H1 (cell line): ENCODE measurements at regions not wholly inside any gene's neighbourhood (a gene's known extent, or its start where the extent isn't known, plus 50 kb on each side); places are given as distances from the start of the nearest gene placed in this dataset.

Experiments used
- CTCF ChIA-PET: fragments of 300-600 bp; sonication (Branson Sonifier 250); formaldehyde crosslinking; loops from one replicate; lab custom pipeline; 2021; ENCODE audit not compliant: partially characterized antibody; lab: Charles Lee
- POLR2A ChIA-PET: fragments of 300-600 bp; sonication (Branson Sonifier 250); formaldehyde crosslinking; loops from one replicate; lab custom pipeline; 2021; ENCODE audit warnings: inconsistent platforms; ENCODE audit not compliant: partially characterized antibody; lab: Charles Lee
- DNase-seq, 2 experiments: peaks; one replicate each; pipeline versions ENCODE4 v3.0.0 to v3.0.0-alpha.2; 2010 to 2022; ENCODE audit warnings: low spot score in 2 of 2, low read depth in 1 of 2, mixed read lengths in 1 of 2
- FAIRE-seq: peaks from 2 replicates; lab custom pipeline; 2011; peaks lifted over from hg19 to GRCh38; lab: Jason Lieb, UNC
- H2AFZ ChIP-seq: 2 replicates; pipeline ENCODE4 v1.8.1; 2012; ENCODE audit warnings: low read length, inconsistent platforms
- H2AK5ac ChIP-seq: 2 replicates; pipeline ENCODE4 v1.6.1; 2013; ENCODE audit warnings: low read depth, low read length
- H2BK120ac ChIP-seq: replicated peaks from 2 replicates; pipeline ENCODE3; 2013; ENCODE audit warnings: low read depth, low read length, inconsistent platforms
- H2BK12ac ChIP-seq: 2 replicates; pipeline ENCODE4 v1.6.1; 2013; ENCODE audit warnings: low read depth, low read length
- H2BK15ac ChIP-seq: 2 replicates; pipeline ENCODE4 v1.6.1; 2013; ENCODE audit warnings: low read length
- H2BK20ac ChIP-seq: 2 replicates; pipeline ENCODE4 v1.6.1; 2013; ENCODE audit warnings: low read length
- H2BK5ac ChIP-seq: 2 replicates; pipeline ENCODE4 v1.6.1; 2013; ENCODE audit warnings: low read depth, low read length
- H3K14ac ChIP-seq: 2 replicates; pipeline ENCODE4 v1.6.1; 2013; ENCODE audit warnings: inconsistent platforms; ENCODE audit not compliant: insufficient read length
- H3K18ac ChIP-seq: 2 replicates; pipeline ENCODE4 v1.6.1; 2013; ENCODE audit warnings: low read length; ENCODE audit errors: extremely low read depth
- H3K23ac ChIP-seq: 2 replicates; pipeline ENCODE4 v1.6.1; 2013; ENCODE audit warnings: inconsistent platforms; ENCODE audit not compliant: insufficient read length
- H3K23me2 ChIP-seq: 2 replicates; pipeline ENCODE4 v1.6.1; 2013; ENCODE audit warnings: low read depth, low read length
- H3K27ac ChIP-seq: 2 replicates; pipeline ENCODE4 v1.6.1; 2011; ENCODE audit warnings: low read depth, low read length, inconsistent platforms
- H3K27me3 ChIP-seq, 4 experiments: replicated peaks in 1 of 4; 1 replicate in 1 of 4; 2 replicates in 3 of 4; pipeline versions ENCODE4 v1.6.1 to v1.8.1; 2011 to 2013; ENCODE audit warnings: low read length in 3 of 4, mild to moderate bottlenecking in 3 of 4, inconsistent platforms in 2 of 4, mixed read lengths in 2 of 4, moderate library complexity in 1 of 4; ENCODE audit not compliant: control insufficient read depth in 3 of 4, insufficient read depth in 3 of 4; ENCODE audit errors: extremely low read depth in 1 of 4
- H3K36me3 ChIP-seq, 4 experiments: 2 replicates each; pipeline versions ENCODE4 v1.6.1 to v1.8.1; 2011 to 2013; ENCODE audit warnings: mild to moderate bottlenecking in 4 of 4, low read length in 3 of 4, moderate library complexity in 2 of 4, control low read depth in 1 of 4, inconsistent platforms in 1 of 4; ENCODE audit not compliant: insufficient read depth in 4 of 4, control insufficient read depth in 2 of 4
- H3K4ac ChIP-seq: replicated peaks from 2 replicates; pipeline ENCODE3; 2013; ENCODE audit warnings: low read length, low read depth, mixed read lengths, inconsistent platforms; ENCODE audit not compliant: insufficient read length
- H3K4me1 ChIP-seq, 4 experiments: replicated peaks in 1 of 4; 1 replicate in 1 of 4; 2 replicates in 3 of 4; pipeline versions ENCODE4 v1.6.1 to v1.8.1; 2011 to 2013; ENCODE audit warnings: low read length in 3 of 4, inconsistent platforms in 2 of 4, mixed read lengths in 1 of 4; ENCODE audit not compliant: insufficient read depth in 4 of 4, control insufficient read depth in 3 of 4
- H3K4me2 ChIP-seq, 2 experiments: 2 replicates each; pipeline versions ENCODE4 v1.6.1 to v1.8.1; 2011 to 2013; ENCODE audit warnings: low read depth in 2 of 2, low read length in 2 of 2, control low read depth in 1 of 2, inconsistent platforms in 1 of 2, mild to moderate bottlenecking in 1 of 2; ENCODE audit not compliant: insufficient read depth in 1 of 2
- H3K4me3 ChIP-seq, 4 experiments: fragments of 200-600, 300-600 bp in 1 of 4; sonication (generic), shearing (Covaris generic), sonication (Bioruptor Twin) in 1 of 4; 2 replicates each; pipeline versions ENCODE4 v1.5.1 to v1.8.1; 2011 to 2016; ENCODE audit warnings: low read length in 4 of 4, low read depth in 3 of 4, control low read depth in 2 of 4, inconsistent platforms in 2 of 4, mild to moderate bottlenecking in 2 of 4, mixed read lengths in 1 of 4, moderate library complexity in 1 of 4; ENCODE audit not compliant: insufficient read depth in 2 of 4; ENCODE audit errors: extremely low read depth in 1 of 4
- H3K56ac ChIP-seq: replicated peaks from 2 replicates; pipeline ENCODE3; 2013; ENCODE audit warnings: low read depth, mild to moderate bottlenecking, mixed read lengths, low read length, inconsistent platforms; ENCODE audit not compliant: insufficient read length
- H3K79me1 ChIP-seq: 2 replicates; pipeline ENCODE4 v1.6.1; 2013; ENCODE audit warnings: low read depth, low read length, control low read depth
- H3K79me2 ChIP-seq, 2 experiments: 2 replicates each; pipeline versions ENCODE4 v1.6.1 to v1.8.1; 2012 to 2013; ENCODE audit warnings: low read length in 2 of 2, mild to moderate bottlenecking in 2 of 2, inconsistent platforms in 1 of 2; ENCODE audit not compliant: insufficient read depth in 2 of 2, control insufficient read depth in 1 of 2
- H3K9ac ChIP-seq, 4 experiments: replicated peaks in 1 of 4; 1 replicate in 1 of 4; 2 replicates in 3 of 4; pipeline versions ENCODE4 v1.6.1 to v1.8.1; 2011 to 2013; ENCODE audit warnings: low read depth in 3 of 4, low read length in 3 of 4, control low read depth in 2 of 4, mild to moderate bottlenecking in 2 of 4, moderate library complexity in 2 of 4, inconsistent platforms in 1 of 4; ENCODE audit errors: extremely low read depth in 1 of 4
- H3K9me3 ChIP-seq, 2 experiments: 2 replicates each; pipeline versions ENCODE4 v1.6.1 to v1.8.1; 2012 to 2013; ENCODE audit warnings: mild to moderate bottlenecking in 2 of 2, moderate library complexity in 2 of 2, control low read depth in 1 of 2, inconsistent platforms in 1 of 2, low read depth in 1 of 2, low read length in 1 of 2, mixed read lengths in 1 of 2; ENCODE audit not compliant: insufficient read depth in 2 of 2
- H4K20me1 ChIP-seq, 2 experiments: replicated peaks in 1 of 2; 2 replicates each; pipeline versions ENCODE3 to v1.8.1; 2011 to 2013; ENCODE audit warnings: inconsistent platforms in 2 of 2, low read length in 2 of 2, mild to moderate bottlenecking in 1 of 2; ENCODE audit not compliant: insufficient read depth in 2 of 2, control insufficient read depth in 1 of 2
- H4K5ac ChIP-seq: 2 replicates; pipeline ENCODE4 v1.6.1; 2013; ENCODE audit warnings: low read length, low read depth, mixed read lengths, inconsistent platforms; ENCODE audit not compliant: insufficient read length
- H4K8ac ChIP-seq: 2 replicates; pipeline ENCODE4 v1.8.0; 2013; ENCODE audit warnings: mild to moderate bottlenecking, moderate library complexity, low read length, inconsistent platforms; ENCODE audit not compliant: insufficient read depth; ENCODE audit errors: extremely low read depth
- H4K91ac ChIP-seq: replicated peaks from 2 replicates; pipeline ENCODE3; 2013; ENCODE audit warnings: low read length, mixed read lengths, inconsistent platforms; ENCODE audit not compliant: insufficient read length
- FOSL1 ChIP-seq: IDR thresholded peaks from 2 replicates; pipeline ENCODE4 v1.6.1; 2011; ENCODE audit warnings: mild to moderate bottlenecking, low read depth, low read length, moderate library complexity; ENCODE audit not compliant: insufficient read depth
- TBP ChIP-seq: IDR thresholded peaks from 2 replicates; pipeline ENCODE4 v1.6.1; 2011; ENCODE audit warnings: low read depth, low read length, improper control_type of control experiment
- WGBS, 2 experiments: shearing (Covaris generic) in 1 of 2; methylation state at CpG; one replicate each; pipeline versions ENCODE4 v1.1.6 to v1.1.7; 2013 to 2015; ENCODE audit warnings: low lambda C conversion rate in 2 of 2, mixed read lengths in 2 of 2, inconsistent platforms in 1 of 2, low coverage in 1 of 2, missing lambda C conversion rate in 1 of 2; ENCODE audit not compliant: insufficient replicate concordance in 2 of 2, insufficient coverage in 1 of 2, insufficient read length in 1 of 2; ENCODE audit errors: extremely low coverage in 1 of 2, missing lambda C conversion rate in 1 of 2; 5-methylcytosine and 5-hydroxymethylcytosine counted together

DNA sequence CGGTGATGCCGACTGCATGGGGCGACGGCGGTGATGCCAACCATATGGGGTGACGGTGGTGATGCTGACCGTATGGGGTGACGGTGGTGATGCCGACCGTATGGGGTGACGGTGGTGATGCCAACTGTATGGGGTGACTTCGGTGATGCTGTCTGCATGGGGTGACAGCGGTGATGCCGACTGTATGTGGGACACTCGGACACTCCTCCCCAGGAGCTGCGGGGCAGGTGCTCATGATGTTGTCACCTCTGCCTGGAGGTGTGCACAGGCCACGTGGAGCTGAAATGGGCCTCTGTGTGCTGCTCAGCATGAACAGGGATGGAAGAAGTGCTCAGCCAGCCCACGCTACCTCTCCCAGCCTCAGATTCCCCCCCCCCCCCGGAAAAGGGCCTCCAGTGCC lies 171.8 kb downstream of the OLFM1 start:
- no peak overlapping the region for H3K4ac ChIP-seq
- no peak overlapping the region for H2BK20ac ChIP-seq
- 92% methylated on average over 14 of the region's 19 CpGs; no CpG with 5 or more reads in 1 of the 2 experiments for WGBS, 2 experiments
- DNase-seq (no peak), FAIRE-seq (no peak)
- TF ChIP-seq TBP: no peak
- no peak for TF ChIP-seq FOSL1
- no peak overlapping the region for H3K23ac ChIP-seq
- H2BK5ac ChIP-seq: no peak overlapping the region
- H4K91ac ChIP-seq: no peak overlapping the region
- no peak overlapping the region for H3K27ac ChIP-seq
- H3K23me2 ChIP-seq: peaks cover 8% of the 10 kb centered on the region; the same call in 1 of the 2 replicates
- H3K18ac ChIP-seq: no peak overlapping the region
- no peaks in the 10 kb centered on the region for H3K36me3 ChIP-seq
- H3K4me2 ChIP-seq: no peak overlapping the region
- no peak overlapping the region for H4K5ac ChIP-seq
- H2BK120ac ChIP-seq: no peak overlapping the region
- 0 out of 2 replicates have a peak overlapping the region, but pooled peaks have one; percentile 4 for H4K8ac ChIP-seq
- no peak overlapping the region for H3K4me3 ChIP-seq
- 0 out of 2 replicates have a peak overlapping the region, but pooled peaks have one; percentile 27 for H2BK12ac ChIP-seq
- ChIA-PET POLR2A (no interaction called here), CTCF (interaction anchor here (0.7 to 1.7 kb wide), 6 partner anchors 8 to 1233 kb away, joined by 3 to 6 read pairs (median 3); no protein-coding TSS in a partner anchor)
- no peak overlapping the region for H2AFZ ChIP-seq
- H4K20me1 ChIP-seq: peaks cover 0 to 3% of the 10 kb centered on the region in 2 experiments
- peaks cover 0 to 3% (median 0%) of the 10 kb centered on the region in 4 experiments; a peak in 3 of 7 replicates for H3K27me3 ChIP-seq
- H2BK15ac ChIP-seq: 0 out of 2 replicates have a peak overlapping the region, but pooled peaks have one; percentile 31
- H3K4me1 ChIP-seq: peaks cover 4 to 19% (median 14%) of the 10 kb centered on the region in 4 experiments
- H2AK5ac ChIP-seq: 0 out of 2 replicates have a peak overlapping the region, but pooled peaks have one; percentile 24
- no peaks in the 10 kb centered on the region for H3K9me3 ChIP-seq
- H3K9ac ChIP-seq: no peak overlapping the region
- 0 out of 2 replicates have a peak, but pooled peaks cover 2% of the 10 kb centered on the region for H3K79me1 ChIP-seq
- no peak overlapping the region for H3K14ac ChIP-seq
- no peaks in the 10 kb centered on the region for H3K79me2 ChIP-seq
- H3K56ac ChIP-seq: no peak overlapping the region
